GM19025 (cell line): ENCODE measurements at regions not wholly inside any gene's neighbourhood (a gene's known extent, or its start where the extent isn't known, plus 50 kb on each side); places are given as distances from the start of the nearest gene placed in this dataset.
"Not testable (repeated sequence)": the region's sequence is repeated elsewhere in the genome, so short reads cannot be mapped to it uniquely, and the experiment has no call there.

Experiments used
- ATAC-seq: cut with Tn5 transposase; IDR thresholded peaks from one replicate; pipeline ENCODE4 v1.9.1; 2021; ENCODE audit warnings: mild to moderate bottlenecking, low read depth, moderate library complexity; ENCODE audit not compliant: unreplicated experiment

DNA sequence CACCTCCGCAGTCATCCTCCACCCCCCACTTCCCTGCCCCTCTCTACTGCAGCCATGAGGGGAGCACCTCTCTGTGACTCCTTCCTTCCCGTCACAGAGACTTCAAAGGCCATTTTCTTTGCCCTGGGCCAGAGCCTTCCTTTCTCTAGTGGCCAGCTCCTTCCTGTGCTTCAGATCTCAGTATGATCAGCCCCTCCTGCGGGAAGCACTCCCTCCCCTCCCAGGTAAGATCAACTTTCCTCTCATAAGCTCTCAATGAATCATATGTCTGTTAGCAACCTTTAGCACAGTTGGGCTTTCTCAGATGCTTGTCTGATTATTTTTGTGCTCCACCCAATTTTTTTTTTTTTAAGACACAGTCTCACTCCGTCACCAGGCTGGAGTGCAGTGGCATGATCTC is 241.0 kb upstream of the PRSS1 start:
- no peak for ATAC-seq

DNA sequence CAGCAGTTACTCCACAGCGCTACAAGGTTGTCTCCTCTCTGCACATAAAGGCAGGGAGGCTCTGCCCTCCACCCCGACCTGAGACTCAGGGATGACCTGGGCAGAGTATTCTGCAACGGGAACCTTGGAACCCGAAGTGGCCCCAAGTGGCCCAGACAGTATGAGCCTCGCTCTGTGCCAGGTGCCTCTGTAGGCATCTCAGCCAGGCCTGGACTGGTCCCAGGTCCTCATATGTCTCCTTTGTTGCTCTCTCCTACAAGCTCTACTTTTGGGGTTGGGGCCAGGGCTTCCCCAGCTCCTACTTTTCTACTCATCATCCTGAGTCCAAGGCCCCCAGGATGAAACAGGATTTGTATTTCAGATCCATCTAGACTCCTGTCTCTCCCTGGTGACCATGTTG is 241.5 kb upstream of the PRSS1 start:
- ATAC-seq, result no peak

DNA sequence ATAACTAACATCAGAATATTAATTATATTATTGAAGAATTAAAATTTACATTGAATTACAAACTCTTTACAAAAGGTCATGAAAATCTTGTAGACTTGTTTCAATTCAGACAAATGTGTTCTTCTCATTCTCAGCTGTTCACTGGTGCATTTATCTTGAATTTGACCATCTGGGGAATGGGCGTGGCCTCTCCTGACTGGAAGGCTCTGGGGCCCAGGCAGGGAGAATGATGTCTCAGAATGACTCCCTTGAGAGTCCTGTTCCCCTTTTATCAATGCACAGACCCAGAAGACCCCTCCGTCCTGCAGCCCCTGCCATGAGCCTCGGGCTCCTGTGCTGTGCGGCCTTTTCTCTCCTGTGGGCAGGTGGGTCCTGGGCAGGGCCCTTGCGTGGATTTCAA is 242.2 kb upstream of the PRSS1 start:
- not testable (repeated sequence) for ATAC-seq

DNA sequence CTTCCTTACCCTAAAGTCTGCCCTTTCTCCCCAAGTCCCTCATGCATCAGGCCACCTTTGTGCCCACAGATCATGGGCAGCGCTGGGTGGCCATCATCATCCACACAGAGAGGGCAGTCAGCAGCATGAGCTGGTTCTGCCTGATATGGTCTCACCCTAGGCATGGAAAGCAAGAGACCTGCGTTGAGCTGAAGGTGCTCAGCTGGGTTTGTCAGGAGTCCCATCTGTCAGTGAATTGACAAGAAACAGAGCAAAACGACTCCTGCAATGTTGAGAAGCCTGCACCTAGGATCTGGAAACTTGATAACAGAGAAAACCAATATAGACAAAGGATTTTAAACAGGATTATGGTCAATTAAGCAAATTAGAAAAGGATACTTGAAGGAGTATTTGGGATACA is 242.7 kb upstream of the PRSS1 start:
- ATAC-seq, result no peak

DNA sequence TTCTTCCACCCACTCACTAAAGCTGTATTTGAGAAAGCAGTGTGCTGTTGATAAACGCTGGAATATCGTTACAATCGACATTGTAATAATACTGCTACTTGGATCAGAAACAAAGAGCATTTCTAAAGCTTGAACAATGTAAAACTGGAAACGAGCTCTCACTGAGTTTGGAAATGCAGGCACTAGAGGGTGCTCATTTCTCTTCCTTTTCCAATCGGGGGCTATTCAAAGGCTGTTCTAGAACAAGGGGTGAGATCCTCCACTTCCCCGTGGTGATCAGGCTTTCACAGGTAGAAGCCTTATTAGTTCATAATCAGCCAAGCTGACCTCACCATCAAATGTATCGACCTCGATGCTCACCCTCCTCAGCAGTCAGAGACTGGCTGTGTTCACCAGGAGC is 245.3 kb upstream of the PRSS1 start:
- ATAC-seq, result not testable (repeated sequence)

DNA sequence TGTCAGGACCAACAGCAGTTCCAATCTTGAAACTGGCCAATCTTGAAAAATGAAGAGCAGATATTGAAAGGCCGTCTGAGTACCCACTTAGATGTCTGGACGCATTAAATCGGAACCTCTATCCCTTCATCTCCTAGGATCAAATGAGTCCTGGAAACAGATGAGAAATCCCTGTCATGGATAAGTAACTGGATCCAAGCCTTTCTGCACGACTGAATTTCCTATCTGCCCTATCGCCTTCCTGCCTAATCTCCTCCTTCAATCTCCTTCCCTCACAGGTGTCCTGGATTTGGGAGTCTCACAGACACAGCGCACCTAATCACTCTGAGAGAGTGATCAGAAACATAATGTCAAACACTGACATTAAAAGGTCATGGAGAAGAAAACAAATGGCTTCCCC is 245.2 kb upstream of the PRSS58 start:
- ATAC-seq, result no peak

DNA sequence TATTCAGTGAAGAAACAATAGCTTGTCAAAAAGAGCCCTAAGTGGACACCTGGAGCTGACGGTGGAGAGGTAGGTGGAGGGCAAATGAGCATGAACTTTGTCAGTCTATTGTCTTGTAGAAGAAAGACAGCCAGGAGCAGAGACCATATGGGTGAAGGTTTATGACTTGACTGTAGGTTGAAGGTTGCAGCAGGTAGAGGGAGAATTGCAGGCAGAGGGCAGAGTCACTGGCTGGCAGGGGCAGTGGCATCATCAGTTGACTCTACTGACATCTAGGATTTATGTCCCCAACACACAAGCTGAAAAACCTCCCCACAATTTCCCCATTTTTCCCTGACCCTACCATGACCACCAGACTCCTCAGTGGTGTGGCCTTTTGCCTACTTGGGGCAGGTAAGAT is 243.6 kb upstream of the PRSS58 start:
- no peak for ATAC-seq

DNA sequence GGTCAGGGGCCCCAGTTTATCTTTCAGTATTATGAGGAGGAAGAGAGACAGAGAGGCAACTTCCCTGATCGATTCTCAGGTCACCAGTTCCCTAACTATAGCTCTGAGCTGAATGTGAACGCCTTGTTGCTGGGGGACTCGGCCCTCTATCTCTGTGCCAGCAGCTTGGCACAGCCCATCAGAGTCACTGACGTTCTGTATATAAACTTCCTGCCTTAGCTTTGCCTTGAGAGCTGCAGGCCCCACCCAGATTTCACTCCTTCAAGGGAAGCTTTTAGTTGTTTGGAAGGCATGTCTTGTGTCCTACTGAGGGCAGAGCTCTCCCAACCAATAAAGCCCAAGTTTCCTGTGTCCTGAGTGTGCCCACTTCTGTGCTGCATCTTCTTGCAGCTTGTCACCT is 242.5 kb upstream of the PRSS58 start:
- no peak for ATAC-seq

DNA sequence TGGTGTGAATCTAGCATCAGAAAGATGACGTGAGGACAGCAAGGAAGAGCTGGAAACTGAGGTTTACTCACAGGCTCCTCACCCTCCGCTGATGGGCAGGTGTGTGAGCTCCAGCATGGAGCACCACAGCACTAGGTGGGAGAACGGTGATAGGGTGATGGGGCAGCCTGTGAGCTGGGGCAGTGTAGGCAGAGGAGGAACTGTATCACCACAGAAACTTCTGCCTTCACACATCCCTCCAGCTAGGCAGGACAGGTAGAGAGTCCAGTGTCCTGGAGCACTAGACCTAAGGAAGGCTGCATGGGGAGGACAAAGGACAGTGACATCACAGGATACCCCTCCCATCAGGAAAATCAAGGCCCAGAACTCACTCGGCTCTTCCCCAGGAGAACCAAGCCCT is 241.8 kb upstream of the PRSS58 start:
- ATAC-seq, result no peak

DNA sequence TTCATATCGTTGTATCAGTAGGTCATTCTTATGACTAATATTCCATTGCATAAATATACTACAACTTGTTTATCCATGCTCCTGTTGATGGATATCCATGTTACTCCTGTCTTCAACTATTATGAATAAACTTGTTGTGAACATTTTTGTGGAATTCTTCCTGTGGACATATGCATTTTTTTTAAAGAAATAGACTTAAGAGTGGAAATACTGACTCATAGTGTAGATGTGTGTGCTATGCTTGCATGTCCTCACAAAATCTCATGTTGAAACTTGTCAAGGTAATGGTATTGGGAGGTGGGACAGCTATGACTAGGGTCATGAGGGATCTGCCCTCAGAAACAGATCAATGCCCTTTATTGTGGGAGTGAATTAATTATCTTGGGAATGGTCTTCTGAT is 240.5 kb upstream of the PRSS58 start:
- ATAC-seq, result no peak

DNA sequence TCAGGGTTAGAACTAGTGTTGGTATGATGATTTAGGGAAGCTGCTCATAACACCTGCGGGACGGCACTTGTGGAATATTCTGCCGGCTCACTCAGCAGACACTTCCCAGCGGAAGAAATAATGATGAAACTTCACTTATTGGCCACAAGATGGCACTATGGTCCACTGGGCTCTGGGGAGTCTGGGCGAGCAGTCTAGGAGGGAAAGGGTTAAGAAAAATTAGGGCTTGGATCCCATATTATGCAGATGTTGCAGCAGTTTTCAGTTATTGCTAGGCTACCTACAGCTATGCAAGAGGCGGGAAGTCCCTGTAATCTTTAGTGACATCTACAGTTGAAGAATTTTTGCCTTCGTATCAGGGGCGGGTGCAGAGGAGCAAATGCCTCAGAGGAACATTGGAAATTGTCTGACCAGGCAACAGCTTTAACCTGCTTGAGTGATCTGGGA is 238.7 kb upstream of the PRSS58 start:
- peak; percentile 48 for ATAC-seq

DNA sequence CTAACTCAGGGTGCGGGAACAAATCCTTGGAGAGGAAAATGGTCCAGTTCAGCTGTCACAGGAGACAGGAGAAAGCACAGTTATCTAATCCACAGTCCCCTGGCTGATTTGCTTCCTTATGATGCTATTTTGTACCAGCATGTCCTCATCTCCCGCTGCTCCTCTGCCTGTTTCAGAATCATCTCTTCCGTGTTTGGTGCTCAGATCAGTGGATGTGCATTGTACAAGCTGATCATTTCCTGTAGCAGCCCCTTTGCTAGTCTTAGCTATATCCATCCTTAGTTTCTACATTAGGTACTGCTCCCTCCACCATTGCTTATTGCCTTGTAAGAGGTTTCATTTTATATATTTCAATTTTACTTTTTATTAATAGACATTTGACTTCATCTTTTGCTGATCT is 238.0 kb upstream of the PRSS58 start:
- not testable (repeated sequence) for ATAC-seq

DNA sequence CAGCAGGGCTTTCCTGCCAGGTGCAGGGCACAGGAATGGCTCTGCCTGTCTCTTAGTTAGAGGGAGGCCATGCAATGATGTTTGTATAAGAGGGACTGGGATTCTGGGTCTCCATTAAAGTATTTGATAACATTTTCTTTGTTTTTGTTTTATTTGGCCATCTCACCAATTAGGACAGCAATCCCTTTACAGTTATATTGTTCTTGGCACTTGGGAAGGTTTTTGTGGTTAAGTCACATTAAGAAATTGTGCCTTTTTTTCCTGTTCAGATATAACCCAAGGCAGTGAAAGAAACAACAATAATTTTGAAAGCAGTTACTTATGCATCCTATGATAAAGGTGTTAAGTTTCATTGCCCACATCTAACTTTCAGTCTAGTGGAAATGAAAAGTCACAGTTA is 237.4 kb upstream of the PRSS58 start:
- not testable (repeated sequence) for ATAC-seq

DNA sequence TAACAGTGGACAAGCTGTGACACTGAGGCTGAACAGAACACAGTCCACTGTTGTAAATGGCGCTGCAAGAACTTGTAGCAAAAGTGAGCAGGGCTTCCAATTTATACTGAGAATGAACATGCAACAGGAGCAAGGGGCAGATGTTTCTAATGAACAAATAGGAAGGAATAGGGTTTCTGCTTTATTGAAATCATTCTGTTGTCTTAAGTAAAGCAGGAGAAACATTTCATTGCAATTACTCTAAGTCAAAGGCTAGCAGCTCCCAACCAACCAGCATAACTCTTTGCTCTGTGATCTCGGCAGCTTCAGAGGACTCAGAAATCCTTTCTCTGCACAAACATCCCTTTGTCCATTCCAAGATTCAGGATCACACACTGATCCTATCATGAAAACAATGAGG is 236.2 kb upstream of the PRSS58 start:
- ATAC-seq, result no peak

DNA sequence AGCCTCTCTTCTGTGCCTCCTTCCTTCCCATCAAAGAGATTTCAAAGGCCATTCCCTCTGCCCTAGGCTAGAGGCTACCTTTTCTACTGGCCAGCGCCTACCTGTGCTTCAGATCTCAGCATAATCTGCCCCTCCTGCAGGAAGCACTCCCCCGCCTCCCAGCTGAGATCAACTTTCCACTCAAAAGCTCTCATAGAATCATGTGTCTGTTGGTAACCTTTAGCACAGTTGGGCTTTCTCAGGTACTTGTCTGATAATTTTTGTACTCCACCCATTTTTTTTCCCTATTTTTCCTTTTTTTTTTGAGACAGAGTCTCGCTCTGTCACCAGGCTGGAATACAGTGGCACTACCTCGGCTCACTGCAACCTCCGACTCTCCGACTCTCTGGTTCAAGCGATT is 231.0 kb upstream of the PRSS58 start:
- no peak for ATAC-seq

DNA sequence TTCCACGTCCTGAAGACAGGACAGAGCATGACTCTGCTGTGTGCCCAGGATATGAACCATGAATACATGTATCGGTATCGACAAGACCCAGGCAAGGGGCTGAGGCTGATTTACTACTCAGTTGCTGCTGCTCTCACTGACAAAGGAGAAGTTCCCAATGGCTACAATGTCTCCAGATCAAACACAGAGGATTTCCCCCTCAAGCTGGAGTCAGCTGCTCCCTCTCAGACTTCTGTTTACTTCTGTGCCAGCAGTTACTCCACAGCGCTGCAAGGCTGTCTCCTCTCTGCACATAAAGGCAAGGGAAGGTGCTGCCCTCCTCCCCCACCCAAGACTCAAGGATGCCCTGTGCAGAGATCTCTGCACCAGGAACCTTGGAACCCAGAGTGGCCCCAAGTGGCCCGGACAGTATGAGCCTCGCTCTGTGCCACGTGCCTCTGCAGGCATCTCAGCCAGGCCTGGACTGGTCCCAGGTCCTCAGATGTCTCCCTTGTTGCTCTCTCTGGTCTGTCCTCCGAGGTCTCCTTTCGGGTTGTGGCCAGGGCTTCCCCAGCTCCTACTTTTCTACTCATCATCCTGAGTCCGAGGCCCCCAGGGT is 230.3 kb upstream of the PRSS58 start:
- ATAC-seq, result no peak

DNA sequence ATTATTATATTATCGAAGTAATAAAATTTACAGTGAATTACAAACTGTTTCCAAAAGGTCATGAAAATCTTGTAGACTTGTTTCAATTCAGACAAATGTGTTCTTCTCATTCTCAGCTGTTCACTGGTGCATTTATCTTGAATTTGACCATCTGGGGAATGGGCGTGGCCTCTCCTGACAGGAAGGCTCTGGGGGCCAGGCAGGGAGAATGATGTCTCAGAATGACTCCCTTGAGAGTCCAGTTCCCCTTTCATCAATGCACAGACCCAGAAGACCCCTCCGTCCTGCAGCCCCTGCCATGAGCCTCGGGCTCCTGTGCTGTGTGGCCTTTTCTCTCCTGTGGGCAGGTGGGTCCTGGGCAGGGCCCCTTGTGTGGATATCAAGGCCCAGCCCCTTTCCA is 229.7 kb upstream of the PRSS58 start:
- ATAC-seq, result not testable (repeated sequence)

DNA sequence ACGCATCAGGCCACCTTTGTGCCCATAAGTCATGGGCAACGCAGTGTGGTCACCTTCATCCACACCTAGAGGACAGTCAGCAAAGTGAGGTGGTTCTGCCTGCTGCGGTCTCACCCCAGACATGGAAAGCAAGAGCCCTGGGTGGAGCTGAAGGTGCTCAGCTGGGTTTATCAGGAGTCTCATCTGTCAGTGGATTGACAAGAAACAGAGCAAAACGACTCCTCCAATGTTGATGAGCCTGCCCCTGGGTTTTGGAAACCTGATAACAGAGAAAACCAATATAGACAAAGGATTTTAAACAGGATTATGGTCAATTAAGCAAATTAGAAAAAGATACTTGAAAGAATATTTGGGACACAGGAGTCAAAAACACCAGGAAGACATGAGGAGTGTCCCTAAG is 229.3 kb upstream of the PRSS58 start:
- no peak for ATAC-seq

DNA sequence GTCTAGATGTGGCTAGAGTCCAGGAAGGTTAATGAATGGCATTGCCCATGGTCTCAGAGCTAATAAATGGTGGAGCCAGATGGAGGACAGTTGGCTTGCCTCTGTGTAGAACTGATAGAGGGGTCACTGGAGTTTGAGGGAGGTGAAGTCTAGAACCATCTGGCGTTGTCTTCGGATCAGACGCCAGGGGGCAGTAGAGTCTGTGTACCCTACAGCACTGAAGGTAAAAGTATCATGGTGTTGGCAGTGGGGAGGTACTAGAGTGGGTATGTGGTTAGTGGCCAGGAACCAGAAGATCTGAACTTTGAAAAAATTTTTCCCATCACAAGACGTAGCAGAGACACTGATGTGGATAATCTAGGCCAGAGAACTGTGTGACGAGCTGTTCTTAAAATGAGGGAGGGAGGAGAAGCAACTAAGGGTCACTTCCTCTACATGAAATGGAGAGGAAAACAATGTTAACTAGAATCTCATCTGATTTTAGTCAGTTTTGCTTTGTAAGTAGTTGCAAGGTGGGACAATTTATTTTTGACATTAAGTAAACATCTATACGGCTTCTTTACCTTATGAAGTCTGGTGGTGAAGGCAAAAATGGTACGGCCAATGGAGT is 227.9 kb upstream of the PRSS58 start:
- ATAC-seq, result no peak

DNA sequence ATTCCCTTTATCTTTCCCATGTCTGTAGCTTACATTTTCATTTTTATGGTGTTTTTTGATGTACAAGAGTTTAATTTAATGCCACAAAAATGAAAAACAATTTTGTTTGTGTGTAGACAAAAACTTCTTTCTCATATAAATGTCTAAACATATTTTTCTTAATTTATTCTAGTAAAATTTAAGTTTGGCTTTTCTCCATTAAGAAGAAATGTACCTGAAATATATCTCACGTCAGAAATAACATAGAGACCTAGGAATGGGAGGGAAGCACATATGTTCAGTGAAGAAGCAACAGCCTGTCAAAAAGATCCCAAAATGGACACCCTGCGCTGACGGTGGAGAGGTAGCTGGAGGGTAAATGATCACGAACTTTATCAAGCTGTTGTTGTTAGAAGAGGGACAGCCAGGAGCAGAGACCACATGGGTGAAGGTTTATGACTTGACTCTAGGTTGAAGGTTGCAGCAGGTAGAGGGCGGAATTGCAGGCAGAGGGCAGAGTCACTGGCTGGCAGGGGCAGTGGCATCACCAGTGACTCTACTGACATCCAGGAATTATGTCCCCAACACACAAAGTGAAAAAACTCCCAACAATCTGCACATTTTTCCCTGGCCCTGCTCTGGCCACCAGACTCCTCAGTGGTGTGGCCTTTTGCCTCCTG is 225.9 kb upstream of the PRSS58 start:
- ATAC-seq, result no peak

DNA sequence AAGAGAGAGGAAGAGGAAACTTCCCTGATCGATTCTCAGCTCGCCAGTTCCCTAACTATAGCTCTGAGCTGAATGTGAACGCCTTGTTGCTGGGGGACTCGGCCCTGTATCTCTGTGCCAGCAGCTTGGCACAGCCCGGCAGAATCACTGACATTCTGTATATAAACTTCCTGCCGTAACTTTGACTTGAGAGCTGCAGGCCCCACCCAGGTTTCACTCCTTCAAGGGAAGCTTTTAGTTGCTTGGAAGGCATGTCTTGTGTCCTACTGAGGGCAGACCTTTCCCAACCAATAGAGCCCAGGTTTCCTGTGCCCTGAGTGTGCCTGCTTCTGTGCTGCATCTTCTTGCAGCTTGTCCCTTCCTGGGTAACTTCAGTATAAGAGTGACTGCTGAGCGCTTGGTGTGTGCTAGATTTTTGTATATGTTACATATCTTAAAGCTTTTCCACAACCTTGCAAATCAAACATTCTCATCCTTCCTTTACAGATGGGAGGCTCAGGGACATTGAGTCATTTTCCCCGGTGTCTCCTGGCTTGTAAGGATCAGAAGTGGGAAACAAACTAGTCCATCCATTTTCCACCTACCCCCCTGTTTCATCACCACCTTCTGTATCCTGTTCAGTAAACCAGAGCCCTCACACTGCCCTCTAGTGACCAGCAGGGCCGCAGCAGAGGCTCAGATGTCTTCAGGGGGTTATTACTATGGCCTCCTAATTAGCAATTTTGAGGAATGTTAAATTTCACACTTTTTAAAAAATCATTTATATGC is 225.2 kb upstream of the PRSS58 start:
- ATAC-seq, result peak; percentile 43
